Adrenal gland (tissue), 5 donors: ENCODE measurements at regions not wholly inside any gene's neighbourhood (a gene's known extent, or its start where the extent isn't known, plus 50 kb on each side); places are given as distances from the start of the nearest gene placed in this dataset.

Experiments used
- CTCF ChIP-seq, 6 experiments: fragments of 450-650 bp in 4 of 6; fragments of 200-600 bp in 2 of 6; sonication (generic) in 1 of 6; IDR thresholded peaks; 1 replicate in 5 of 6; 2 replicates in 1 of 6; pipeline versions ENCODE4 v1.5.1 to v1.8.0; 2016 to 2021; ENCODE audit warnings: antibody characterized with exemption in 6 of 6, mild to moderate bottlenecking in 2 of 6, moderate library complexity in 1 of 6
- POLR2A ChIP-seq, 2 donors: fragments of 450-650 bp; IDR thresholded peaks; one replicate each; pipeline ENCODE4 v1.6.1; 2017; ENCODE audit warnings: antibody characterized with exemption in 2 of 2, mild to moderate bottlenecking in 2 of 2, moderate library complexity in 1 of 2
- donor health status: DM: no; HTN: no; CAD: no.

- TF ChIP-seq CTCF (IDR thresholded peaks at IDR 0.05), result no peak
- TF ChIP-seq POLR2A (IDR thresholded peaks at IDR 0.05), result no peak
Observed at GRCh38 chrX:88612870-88613329, 134.1 kb upstream of the CPXCR1 start.
